GM21515 (cell line): ENCODE measurements at regions not wholly inside any gene's neighbourhood (a gene's known extent, or its start where the extent isn't known, plus 50 kb on each side); places are given as distances from the start of the nearest gene placed in this dataset.
"Not testable (repeated sequence)": the region's sequence is repeated elsewhere in the genome, so short reads cannot be mapped to it uniquely, and the experiment has no call there.

ENCODE experiments used
- ATAC-seq: cut with Tn5 transposase; IDR thresholded peaks from one replicate; pipeline ENCODE4 v1.9.1; 2021; ENCODE audit not compliant: unreplicated experiment

DNA sequence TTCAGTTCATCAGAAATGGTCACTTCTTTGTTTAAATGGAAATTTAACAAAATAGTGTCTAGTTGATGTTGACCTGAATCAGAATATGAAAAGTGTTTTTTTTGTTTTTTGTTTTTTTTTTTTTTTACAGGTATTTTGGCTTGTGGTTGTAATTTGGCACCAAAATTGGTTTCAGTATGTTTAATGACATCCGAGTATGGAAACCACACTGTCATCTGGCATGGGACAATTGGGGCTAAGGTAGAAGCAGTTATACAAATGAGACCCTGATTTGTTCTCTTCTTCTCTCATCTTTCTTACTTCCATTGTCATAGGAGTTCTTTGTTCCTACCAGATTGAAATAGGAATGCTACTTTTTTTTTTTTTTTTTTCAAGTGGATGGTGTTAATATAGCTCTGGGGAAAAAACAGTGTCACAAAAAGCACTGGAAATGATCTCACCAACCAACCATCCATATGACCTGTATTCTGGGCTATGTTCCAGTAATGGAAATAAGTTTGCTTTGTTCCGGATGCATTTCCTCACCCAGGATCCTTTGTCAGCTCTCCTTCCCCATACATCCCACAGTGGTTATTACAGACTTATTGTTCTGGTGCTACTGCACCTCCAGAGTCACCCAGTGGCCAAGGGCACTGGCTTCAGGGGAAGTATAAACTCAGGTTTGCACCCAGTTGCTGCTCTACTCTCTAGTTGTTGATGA lies 95.8 kb downstream of the ATXN3L start:
- ATAC-seq = no peak

DNA sequence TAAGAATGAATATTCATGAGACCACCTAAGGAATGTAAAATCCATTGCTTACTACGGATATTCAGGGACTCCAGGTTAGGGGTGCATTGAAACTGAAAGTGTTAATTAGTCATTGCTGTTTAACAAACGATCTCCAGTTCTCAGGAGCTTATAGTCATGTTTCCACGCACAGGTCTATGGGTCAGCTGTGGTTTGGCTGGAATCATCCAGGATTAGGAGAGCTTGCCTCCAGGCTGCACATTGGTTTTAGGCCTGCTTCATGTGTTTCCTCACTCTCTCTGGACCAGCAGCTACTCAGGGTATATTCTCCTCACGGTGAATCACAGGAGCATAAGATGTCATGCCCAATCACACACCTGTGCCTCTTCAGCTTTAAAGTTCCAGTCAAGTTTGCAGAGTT lies 98.9 kb downstream of the ATXN3L start:
- ATAC-seq = no peak

DNA sequence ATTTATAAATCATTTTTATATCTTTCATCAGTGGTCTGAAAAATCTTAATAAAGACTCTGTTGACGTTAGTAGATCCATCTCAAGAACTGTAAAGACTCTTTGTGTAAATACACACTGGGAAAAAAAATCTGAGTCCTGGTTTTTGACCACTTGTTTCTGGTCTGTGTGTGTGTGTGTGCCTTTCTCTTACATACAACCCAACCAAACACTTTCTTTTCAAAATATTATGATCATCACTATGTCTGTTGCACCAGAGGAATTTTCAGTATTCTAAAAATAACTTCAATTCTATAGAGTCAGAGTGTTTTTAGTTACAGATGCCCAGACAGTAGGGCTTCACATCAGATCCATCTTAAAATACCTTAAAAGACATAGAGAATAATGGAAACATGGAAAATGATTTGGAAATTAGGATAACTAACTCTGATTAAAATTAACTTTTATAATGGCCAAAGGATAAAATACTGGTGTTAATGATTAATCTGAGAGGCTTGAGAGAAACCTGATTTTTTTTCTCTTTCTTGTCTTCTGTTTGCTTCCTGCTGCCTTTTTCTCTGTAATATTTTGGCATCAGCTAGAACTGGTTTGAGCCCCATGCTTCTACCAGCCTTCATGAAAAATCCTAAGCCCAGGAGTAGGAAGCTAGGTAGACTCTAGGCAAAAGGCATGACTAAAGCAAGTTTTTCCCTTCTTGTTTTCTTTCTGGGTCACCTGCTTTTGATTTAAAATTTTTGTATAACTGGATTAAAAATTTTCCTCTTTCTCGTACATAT lies 99.7 kb downstream of the ATXN3L start:
- ATAC-seq = no peak

DNA sequence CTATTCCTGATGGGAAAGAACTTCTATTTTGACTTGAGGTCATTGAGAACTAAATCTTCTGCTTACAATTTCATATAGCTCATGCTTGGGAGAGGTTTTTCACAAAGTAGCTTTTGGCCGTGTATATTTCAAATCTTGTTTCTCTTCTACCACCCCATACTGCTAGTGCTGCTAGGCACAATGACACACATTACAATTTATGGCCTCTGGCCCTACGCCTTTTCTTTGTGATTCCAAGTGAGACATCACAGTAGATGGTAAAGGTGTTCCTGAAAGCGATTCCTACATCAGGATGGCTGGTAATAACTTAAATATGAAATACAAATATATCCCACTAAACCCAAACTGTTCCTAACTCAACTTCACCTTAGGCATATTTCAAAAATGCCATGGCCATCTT lies 101.1 kb downstream of the ATXN3L start:
- no peak for ATAC-seq

DNA sequence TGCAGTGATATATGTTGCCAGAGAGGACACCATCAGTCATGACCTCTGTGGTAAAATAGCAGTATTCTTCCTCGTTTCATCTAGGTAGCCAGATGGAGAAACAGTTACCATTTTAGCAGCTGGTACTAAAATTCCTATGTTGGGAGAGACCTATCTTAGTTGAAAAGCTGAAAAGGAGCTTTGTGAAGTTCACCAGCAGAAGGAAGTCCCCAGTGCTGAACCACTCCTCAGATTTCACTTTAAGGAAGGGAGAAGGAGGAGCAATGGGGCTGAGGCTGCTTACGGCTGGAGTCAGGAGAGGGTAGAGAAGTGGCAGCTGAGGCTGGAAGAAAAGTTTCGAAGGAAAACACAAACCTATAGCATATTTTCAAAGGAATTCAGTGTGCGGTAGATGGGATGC lies 103.7 kb downstream of the ATXN3L start:
- no peak for ATAC-seq

DNA sequence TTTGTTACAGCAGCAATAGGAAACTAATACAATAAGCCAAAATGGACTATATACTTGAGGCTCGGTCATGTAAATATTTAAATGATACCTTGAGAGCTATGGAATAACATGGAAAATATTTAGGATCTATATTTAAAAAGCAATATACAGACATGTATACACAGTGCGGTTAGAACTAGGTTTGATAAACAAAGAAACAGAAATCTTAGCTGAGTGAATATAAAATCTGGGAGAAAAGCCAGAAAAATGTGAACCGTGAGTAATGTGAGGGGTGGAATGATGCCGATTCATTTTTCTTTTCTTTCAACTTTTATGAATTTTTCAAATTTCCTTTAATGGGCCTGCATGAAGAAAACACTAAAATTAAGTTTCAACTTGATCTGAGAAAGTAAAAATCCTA lies 104.1 kb downstream of the ATXN3L start:
- ATAC-seq = no peak

DNA sequence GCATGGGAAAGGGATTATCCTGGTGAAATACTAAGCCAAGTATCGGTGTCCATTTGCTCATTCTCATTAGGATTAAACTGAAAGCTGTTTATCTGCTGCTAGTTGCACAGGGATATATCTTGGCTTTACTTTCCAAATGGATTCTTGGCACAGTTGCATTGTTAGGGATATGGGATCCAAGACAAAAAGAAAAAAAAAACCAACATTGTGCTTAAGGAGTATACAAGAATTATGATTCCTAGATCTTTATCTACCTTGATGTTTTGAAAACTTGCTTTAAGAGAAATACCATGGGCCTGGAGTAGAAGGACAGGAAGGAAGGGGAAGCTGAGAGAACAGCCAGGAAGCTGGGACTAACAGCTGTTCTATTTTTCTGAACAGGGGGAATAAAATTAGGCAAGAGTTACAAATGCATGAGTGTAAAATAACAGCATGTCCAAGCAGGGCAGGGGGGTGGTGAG lies 107.6 kb downstream of the ATXN3L start:
- ATAC-seq = no peak

DNA sequence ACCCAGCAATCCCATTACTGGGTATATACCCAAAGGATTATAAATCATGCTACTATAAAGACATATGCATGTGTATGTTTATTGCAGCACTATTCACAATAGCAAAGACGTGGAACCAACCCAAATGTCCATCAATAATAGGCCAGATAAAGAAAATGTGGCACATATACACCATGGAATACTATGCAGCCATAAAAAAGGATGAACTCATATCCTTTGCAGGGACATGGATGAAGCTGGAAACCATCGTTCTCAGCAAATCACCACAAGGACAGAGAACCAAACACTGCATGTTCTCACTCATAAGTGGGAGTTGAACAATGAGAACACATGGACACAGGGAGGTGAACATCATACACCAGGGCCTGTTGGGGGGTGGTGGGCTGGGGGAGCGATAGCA lies 109.7 kb downstream of the ATXN3L start:
- ATAC-seq = not testable (repeated sequence)

DNA sequence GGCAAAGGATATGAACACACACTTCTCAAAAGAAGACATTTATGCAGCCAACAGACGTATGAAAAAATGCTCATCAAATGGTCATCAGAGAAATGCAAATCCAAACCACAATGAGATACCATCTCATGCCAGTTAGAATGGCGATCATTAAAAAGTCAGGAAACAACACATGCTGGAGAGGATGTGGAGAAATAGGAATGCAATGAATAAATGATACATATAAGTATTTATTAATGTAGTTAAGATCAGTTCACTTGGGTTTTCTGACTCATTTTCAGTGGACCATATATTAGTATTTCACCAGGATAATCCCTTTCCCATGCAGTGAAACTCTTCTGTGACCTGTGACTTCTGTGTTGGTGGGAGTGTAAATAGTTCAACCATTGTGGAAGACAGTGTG lies 110.1 kb downstream of the ATXN3L start:
- not testable (repeated sequence) for ATAC-seq

DNA sequence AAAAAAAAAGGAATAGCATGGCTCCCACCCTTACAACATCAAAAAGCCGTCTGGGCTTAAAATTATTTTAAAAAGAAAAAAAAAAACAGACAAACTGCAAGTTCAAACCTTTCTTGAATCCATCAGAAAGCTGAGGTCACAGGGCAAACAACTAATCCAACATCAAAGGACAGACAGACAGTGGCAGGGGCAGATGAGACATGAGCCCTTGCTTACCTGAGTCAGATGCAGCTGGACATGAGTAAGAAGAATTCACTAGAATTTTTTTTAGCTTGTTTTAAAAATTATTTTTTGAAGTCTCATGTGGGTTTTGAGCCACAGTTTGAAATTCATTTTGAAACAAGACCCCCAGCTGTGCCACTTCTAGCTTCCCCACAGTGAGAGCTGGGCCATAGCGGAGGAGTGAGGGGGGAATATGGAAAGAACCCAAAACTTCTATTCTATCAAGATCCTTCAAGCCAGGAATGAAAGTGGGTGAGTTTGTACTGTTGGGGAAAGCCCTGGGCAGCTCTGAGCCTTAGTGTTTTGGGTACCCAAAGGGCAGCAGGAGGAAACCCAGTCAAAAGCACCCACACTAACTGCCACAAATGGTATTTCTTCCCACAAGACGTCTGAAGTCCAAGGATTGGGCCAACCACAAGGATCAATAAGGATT lies 111.4 kb downstream of the ATXN3L start:
- no peak for ATAC-seq

DNA sequence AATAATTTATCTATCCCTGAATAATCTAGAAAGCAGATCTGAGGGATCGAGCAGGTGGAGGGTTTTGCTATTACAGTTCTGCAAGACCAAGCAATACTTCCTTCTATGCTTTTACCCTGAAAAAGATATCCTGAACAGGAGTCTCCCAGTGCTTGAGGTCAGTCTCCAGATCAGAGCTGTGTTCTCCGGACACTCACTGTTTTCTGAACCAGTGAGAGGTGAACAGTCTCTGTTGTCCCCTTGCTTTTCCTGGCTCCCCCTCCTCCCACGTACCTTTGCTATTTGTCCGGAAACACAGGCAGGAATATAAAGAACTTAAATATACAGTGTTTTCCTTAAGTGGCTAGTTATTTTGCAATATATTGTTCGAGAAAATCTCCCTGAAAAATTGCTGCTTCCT lies 116.6 kb downstream of the ATXN3L start:
- ATAC-seq = no peak

DNA sequence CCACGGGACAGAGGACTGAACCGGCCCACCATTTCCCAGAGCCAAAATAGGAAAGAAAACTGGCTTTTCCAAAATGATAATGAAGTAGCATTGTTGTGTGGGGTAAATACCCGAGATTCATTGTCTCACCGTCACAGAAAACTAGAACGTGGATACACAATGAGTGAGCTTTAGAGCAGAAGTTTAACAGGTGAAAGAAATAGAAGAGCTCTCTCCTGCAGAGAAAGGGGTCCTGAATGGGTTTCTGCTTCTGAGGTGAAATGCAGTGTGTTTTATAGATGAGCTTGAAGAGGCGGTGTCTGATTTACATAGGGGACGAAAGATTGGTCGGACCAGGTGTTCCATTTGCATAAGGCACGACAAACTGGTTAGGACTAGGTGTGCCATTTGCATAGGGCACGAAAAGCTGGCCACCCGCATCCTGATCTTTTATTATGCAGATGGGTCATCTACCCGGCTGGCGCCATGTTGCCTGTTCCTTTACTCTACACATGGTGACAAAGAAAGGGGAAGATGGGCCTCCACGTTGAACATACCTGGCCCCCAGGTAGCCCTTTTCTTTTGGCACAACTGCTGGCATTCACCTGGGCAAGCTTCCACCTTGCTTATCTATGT lies 118.1 kb downstream of the ATXN3L start:
- no peak for ATAC-seq

DNA sequence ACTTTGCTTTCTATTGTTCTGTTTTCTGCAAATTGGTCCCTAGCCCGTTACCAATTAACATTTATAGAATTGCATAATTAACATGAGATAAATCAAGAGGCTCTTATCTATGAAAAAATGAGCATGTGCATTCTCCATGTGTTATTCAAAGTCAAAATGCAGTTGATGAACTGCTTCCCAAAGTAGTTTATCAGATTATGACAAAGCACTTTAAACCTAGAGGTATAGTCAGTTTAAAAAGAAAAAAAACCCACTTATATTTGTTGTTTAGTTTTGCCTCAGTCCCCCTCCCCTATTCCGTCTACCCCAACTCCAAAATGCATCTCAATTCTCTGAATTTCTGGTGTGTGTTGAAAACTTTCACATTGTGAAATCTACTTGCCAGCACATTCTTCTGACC lies 119.5 kb downstream of the ATXN3L start:
- ATAC-seq = no peak

DNA sequence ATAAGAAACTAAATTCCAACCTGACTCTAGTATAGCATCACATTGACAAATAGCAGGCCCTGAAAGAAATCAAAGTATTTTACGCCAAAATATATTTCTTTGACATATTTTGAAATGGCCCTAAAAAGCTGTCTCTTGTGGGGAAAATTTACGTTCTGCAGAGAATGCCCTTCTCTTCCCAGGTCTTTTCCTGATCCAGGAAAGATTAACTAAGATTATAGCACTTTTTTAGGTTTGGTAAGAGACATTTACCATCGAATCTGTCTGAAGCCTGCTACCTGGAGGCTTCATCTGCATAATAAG lies 121.1 kb downstream of the ATXN3L start:
- ATAC-seq = no peak

DNA sequence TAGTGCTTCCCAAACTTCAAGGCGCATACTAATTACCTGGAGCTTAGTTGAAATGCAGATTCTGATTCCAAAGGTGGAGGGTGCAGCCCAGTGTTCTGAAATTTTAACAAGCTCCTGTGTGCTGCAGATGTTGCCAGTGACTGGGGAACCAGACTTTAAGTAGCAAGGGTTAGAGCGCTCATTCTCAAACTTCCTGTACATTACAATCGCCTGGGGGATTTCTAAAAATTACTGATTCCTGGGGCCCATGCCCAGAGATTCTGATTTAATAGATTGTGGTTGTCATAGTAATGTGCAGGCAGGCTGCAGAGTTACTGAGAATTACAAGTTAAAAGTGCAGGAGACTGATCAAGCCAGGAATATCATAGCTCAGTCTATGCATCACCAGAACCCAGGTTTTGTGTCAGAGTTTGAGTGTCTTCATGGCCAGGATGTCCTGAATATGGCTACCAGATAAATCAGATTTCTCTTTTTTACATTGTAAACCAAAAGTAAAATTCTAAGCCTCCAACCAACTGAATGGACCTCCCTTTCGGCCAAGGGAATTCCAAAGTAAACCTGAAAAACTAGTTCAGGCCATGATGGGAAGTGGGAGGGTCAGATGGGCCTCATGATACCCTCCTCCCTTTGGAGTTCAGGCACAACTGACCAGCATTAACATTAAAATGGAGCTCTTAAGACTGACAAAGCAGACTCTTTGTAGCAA lies 121.6 kb downstream of the ATXN3L start:
- ATAC-seq = no peak

DNA sequence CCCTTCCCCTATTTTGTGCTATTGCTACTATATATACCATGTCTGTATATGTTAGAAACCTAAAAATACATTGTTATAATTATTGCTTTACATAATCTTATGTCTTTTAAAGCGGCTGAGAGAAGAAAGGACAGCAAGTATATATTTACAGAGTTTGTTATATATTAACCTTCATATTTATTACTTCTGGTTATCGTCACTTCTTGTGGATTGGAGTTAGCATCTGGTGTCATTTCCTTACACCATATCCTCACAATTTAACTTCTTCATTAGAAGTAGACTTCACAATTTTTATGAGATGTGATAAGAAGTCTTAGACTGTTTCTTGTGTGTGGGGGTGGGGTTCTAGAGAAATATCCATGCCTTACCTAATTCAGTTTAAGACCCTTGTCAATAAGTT lies 123.1 kb downstream of the ATXN3L start:
- no peak for ATAC-seq

DNA sequence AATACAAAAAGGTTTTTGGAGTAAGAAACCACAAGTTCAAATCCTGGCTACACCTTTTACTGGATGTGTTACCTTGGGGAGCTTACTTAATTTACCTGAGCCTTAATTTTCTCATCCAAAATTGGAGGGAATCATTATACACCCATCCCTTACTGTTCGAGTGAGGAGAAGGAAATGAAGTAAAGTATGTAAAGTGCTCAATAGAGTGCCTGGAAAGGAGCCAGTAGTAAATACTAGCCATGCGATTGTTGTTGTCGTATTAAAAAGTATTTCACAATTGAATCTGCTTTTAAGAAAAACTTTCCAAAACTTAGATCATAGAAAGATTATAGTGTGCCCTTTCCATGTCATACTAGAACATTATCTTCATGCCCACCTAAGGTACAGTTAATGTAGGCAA lies 124.5 kb downstream of the ATXN3L start:
- ATAC-seq = no peak

DNA sequence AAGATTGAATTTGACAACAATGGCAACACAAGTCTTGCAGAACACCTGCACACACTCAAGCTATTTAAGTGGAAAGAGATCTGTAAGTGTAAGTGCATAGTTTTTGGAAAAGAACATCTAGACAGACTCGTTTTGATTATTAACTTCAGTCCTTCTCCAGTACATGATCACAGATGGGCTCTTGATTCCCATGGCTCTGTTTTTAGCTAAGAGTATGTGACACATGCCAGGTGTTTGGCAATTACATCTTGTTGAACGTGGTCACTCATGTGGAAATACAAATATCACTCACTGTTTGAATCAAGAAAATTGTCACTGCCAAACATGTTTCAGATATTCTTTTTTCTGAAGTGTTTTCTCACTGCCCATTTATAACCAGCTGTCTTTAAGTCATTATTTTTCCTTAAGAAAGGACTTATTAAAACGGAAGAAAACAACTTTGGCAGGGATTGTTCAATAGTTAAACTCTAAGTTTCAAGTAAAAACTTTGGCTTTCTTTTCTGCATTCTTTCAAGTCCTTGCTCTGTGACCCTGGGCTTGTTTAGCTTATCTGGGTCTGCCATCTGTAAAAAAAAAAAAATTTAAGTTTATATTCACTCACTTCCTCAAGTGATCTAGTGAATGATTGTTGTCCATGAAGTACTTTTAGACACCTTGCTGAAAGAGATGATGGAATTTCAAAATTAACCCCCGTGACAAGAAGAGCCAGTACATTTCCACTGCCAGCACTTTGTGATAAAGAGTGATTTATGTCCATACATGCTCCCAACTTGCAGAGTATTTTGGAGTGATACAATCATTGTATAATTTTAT lies 125.4 kb downstream of the ATXN3L start:
- ATAC-seq = no peak

DNA sequence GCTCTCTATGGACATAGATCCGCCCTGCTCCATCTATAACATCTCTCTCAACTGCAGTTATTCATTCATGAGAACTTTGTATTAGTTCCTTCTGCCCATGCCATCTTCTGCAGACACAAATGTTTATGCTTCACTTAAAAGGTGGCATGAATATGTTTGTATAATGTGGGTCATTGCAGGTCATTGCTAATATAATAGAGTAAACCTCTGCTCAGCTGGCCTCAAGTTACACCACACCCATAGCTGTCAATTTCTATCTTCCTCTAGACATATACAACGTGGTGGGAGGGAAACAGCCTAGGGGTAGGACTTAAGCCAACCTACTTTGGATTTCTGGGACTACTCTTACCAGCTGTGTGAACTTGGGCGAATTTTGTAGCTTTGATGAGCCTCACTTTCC lies 129.8 kb downstream of the ATXN3L start:
- no peak for ATAC-seq

DNA sequence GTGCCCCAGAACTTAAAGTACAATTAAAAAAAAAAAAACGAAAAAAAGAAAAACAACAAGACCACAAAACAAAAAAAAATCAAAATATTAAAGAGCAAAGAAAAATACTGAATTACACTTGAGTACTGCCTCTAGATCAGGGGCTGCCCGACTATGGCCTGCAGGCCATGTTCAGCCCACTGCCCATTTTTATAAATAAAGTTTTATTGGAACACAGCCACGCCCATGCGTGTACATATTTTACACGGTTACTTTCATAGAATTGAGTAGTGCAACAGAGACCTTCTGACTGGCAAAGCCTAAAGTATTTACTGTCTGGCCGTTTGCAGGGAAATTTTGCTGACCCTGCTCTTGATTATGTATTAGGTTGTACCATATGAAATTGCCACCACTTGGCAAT lies 130.5 kb downstream of the ATXN3L start:
- ATAC-seq = no peak
